ENCODE measurements at regions not wholly inside any gene's neighbourhood (a gene's known extent, or its start where the extent isn't known, plus 50 kb on each side); places are given as distances from the start of the nearest gene placed in this dataset.
"Not testable (repeated sequence)": the region's sequence is repeated elsewhere in the genome, so short reads cannot be mapped to it uniquely, and the experiment has no call there.

DNA sequence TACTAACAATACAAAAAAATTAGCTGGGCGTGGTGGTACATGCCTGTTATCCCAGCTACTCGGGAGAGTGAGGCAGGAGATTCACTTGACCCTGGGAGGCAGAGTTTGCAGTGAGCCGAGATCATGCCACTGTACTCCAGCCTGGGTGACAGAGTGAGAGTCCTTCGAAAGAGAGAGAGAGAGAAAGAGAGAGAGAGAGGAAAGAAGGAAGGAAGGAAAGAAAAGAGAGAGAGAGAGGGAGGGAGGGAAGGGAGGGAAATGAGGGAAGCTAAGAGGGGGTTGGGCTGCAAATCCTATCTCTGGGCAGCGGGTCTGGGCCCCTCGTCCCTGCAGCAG is 59.9 kb upstream of the TFRC start:
- H3K4me1 Mint-ChIP-seq = peaks cover 0 to 18% (median 0%) of the 10 kb centered on the region in 3 donors
- no peaks in the 10 kb centered on the region for H3K9me3 ChIP-seq
- DNase-seq (no peak), ATAC-seq (replicated peaks in 1 of 4) (no peak)
- WGBS (ENCODE audit: insufficient coverage) = 90% methylated on average over 4 of the region's 6 CpGs
- no peaks in the 10 kb centered on the region for H3K27me3 Mint-ChIP-seq
- no peaks in the 10 kb centered on the region for H3K36me3 Mint-ChIP-seq
- no peak overlapping the region for H3K27ac Mint-ChIP-seq
- peaks cover 0 to 28% of the 10 kb centered on the region in 2 experiments for H3K4me1 ChIP-seq (ENCODE audit: control insufficient read depth in 1 of 2, extremely low read depth in 1 of 2, insufficient read depth in 2 of 2, low read length in 2 of 2)
- H3K9me3 Mint-ChIP-seq = no peaks in the 10 kb centered on the region
- H3K4me3 ChIP-seq (ENCODE audit: control insufficient read depth in 1 of 2, extremely low read depth in 1 of 2, low read length in 1 of 2) = no peak overlapping the region
- H3K27ac ChIP-seq (ENCODE audit: low read length) = no peak overlapping the region
- peaks cover 0 to 9% of the 10 kb centered on the region in 2 experiments for H3K27me3 ChIP-seq (replicated peaks in 1 of 2; ENCODE audit: control insufficient read depth in 2 of 2, extremely low read depth in 1 of 2, insufficient read depth in 2 of 2, low read length in 1 of 2)
- no peak overlapping the region for H3K4me3 Mint-ChIP-seq
- ChIA-PET CTCF (interaction anchor here in 1 of 2 donors (0.6 kb wide), 1 partner anchor 14 kb away, joined by 4 read pairs; no protein-coding TSS in a partner anchor), POLR2A (no interaction called here)
- no peaks in the 10 kb centered on the region for H3K36me3 ChIP-seq (ENCODE audit: control insufficient read depth in 2 of 2, extremely low read depth in 1 of 2, insufficient read depth in 1 of 2, low read length in 1 of 2)

DNA sequence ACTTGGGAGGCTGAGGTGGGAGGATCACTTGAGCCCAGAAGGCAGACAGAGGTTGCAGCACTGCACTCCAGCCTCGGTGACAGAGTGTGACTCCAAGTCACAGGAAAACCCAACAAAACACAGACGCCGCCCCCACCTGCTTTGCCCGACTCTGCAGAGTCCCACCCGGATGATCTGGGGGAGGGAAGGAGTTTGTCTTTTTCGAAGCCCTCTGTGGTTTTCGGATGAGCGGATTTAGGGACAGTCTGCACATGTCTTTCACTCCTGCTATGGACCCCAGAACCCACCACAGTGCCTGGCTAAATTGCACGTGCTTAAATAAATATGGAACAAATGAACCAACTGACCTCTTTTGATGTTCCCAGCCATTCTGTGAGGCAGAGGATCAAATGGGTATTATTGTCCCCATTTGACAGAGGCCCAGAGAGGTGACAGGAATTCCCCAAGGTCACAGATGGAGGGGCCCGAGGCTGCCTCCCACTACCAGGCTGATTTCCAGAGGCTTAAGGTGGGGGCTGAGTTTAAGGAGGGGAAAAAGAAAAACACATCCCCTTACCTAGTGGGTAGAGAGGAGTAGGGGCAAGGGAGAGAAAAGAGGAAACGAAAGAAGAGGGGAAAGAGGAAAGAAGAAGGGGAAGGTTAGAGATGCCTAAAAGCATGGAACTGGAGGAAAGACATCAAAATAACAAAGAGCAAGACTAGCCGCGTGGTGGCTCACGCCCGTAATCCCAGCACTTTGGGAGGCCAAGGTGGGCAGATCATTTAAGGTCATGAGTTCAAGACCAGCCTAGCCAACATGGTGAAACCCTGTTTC is 59.4 kb upstream of the TFRC start:
- Histone ChIP-seq H3K9me3 (no peaks in the 10 kb centered on the region), H3K27me3 (replicated peaks in 1 of 2; ENCODE audit: control insufficient read depth in 2 of 2, extremely low read depth in 1 of 2, insufficient read depth in 2 of 2, low read length in 1 of 2) (peaks cover 0 to 7% of the 10 kb centered on the region in 2 experiments), H3K36me3 (ENCODE audit: control insufficient read depth in 2 of 2, extremely low read depth in 1 of 2, insufficient read depth in 1 of 2, low read length in 1 of 2) (no peaks in the 10 kb centered on the region), H3K4me1 (ENCODE audit: control insufficient read depth in 1 of 2, extremely low read depth in 1 of 2, insufficient read depth in 2 of 2, low read length in 2 of 2) (peaks cover 0 to 28% of the 10 kb centered on the region in 2 experiments), H3K27ac (ENCODE audit: low read length) (no peak overlapping the region), H3K4me3 (ENCODE audit: control insufficient read depth in 1 of 2, extremely low read depth in 1 of 2, low read length in 1 of 2) (no peak overlapping the region)
- Mint-ChIP-seq H3K4me3 (no peak overlapping the region), H3K9me3 (no peaks in the 10 kb centered on the region), H3K4me1 (peaks cover 0 to 21% (median 0%) of the 10 kb centered on the region in 3 donors), H3K27me3 (no peaks in the 10 kb centered on the region), H3K27ac (no peak overlapping the region), H3K36me3 (no peaks in the 10 kb centered on the region)
- WGBS (ENCODE audit: insufficient coverage) = 97% methylated on average over 4 of the region's 15 CpGs
- ATAC-seq (replicated peaks in 1 of 4) (no peak), DNase-seq (no peak)
- POLR2A ChIA-PET = no interaction called here
- CTCF ChIA-PET = interaction anchor here in 1 of 2 donors (0.6 kb wide), 1 partner anchor 15 kb away, joined by 4 read pairs; no protein-coding TSS in a partner anchor

DNA sequence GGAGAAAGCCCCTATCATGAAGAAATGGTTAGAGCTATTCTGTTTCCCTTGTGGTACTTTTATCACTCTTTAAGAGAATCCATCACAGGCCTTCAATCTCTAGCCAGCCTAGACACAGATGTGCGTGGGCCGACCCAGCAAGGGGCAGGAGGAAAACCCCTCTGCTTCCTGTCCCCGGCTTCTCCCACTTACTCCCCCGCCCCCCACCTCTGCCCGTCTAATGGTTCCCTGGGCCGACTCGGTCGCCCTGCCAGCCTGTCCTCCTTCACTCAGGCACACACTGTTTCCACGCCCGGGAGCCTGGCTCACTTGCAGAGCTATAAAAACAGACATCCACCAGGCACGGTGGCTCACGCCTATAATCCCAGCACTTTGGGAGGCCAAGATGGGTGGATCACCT is 58.3 kb upstream of the TFRC start:
- no peaks in the 10 kb centered on the region for H3K27me3 Mint-ChIP-seq
- ChIA-PET POLR2A (no interaction called here), CTCF (no interaction called here)
- H3K36me3 Mint-ChIP-seq = no peaks in the 10 kb centered on the region
- Histone ChIP-seq H3K27me3 (replicated peaks in 1 of 2; ENCODE audit: control insufficient read depth in 2 of 2, extremely low read depth in 1 of 2, insufficient read depth in 2 of 2, low read length in 1 of 2) (peaks cover 0 to 7% of the 10 kb centered on the region in 2 experiments), H3K27ac (ENCODE audit: low read length) (no peak overlapping the region), H3K4me3 (ENCODE audit: control insufficient read depth in 1 of 2, extremely low read depth in 1 of 2, low read length in 1 of 2) (no peak overlapping the region), H3K9me3 (no peaks in the 10 kb centered on the region), H3K36me3 (ENCODE audit: control insufficient read depth in 2 of 2, extremely low read depth in 1 of 2, insufficient read depth in 1 of 2, low read length in 1 of 2) (no peaks in the 10 kb centered on the region), H3K4me1 (ENCODE audit: control insufficient read depth in 1 of 2, extremely low read depth in 1 of 2, insufficient read depth in 2 of 2, low read length in 2 of 2) (peaks cover 0 to 28% of the 10 kb centered on the region in 2 experiments)
- ATAC-seq (replicated peaks in 1 of 4) = no peak
- no peaks in the 10 kb centered on the region for H3K9me3 Mint-ChIP-seq
- no peak overlapping the region for H3K27ac Mint-ChIP-seq
- H3K4me1 Mint-ChIP-seq = peaks cover 0 to 21% (median 0%) of the 10 kb centered on the region in 3 donors
- H3K4me3 Mint-ChIP-seq = no peak overlapping the region
- no peak for DNase-seq
- WGBS (ENCODE audit: insufficient coverage) = 58% methylated on average over 6 of the region's 12 CpGs

DNA sequence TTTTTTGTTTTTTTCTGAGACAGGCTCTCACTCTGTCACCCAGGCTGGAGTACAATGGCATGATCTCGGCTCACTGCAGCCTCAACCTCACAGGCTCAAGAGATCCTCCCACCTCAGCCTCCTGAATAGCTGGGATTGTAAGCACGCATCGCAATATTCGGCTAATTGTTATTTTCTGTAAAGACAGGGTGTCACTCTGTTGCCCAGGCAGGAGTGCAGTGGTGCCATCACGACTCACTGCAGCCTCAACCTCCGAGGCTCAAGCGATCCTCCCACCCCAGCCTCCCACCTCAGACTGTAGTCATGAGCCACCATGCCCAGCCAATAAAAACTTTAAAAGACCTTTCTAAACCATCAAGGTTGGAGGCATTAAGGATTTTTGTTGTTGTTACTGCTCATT is 57.4 kb upstream of the TFRC start:
- no peak overlapping the region for H3K4me3 ChIP-seq (ENCODE audit: control insufficient read depth in 1 of 2, extremely low read depth in 1 of 2, low read length in 1 of 2)
- Mint-ChIP-seq H3K9me3 (no peaks in the 10 kb centered on the region), H3K36me3 (no peaks in the 10 kb centered on the region), H3K4me3 (no peak overlapping the region), H3K4me1 (peaks cover 0 to 15% (median 0%) of the 10 kb centered on the region in 3 donors), H3K27ac (no peak overlapping the region), H3K27me3 (no peaks in the 10 kb centered on the region)
- ATAC-seq (replicated peaks in 1 of 4) = no peak
- no CpG with 5 or more reads among the region's 7 CpGs for WGBS (ENCODE audit: insufficient coverage)
- peaks cover 0 to 7% of the 10 kb centered on the region in 2 experiments for H3K27me3 ChIP-seq (replicated peaks in 1 of 2; ENCODE audit: control insufficient read depth in 2 of 2, extremely low read depth in 1 of 2, insufficient read depth in 2 of 2, low read length in 1 of 2)
- DNase-seq = no peak
- no peak overlapping the region for H3K27ac ChIP-seq (ENCODE audit: low read length)
- no peaks in the 10 kb centered on the region for H3K9me3 ChIP-seq
- CTCF ChIA-PET = no interaction called here
- peaks cover 0 to 20% of the 10 kb centered on the region in 2 experiments for H3K4me1 ChIP-seq (ENCODE audit: control insufficient read depth in 1 of 2, extremely low read depth in 1 of 2, insufficient read depth in 2 of 2, low read length in 2 of 2)
- POLR2A ChIA-PET = no interaction called here
- no peaks in the 10 kb centered on the region for H3K36me3 ChIP-seq (ENCODE audit: control insufficient read depth in 2 of 2, extremely low read depth in 1 of 2, insufficient read depth in 1 of 2, low read length in 1 of 2)

DNA sequence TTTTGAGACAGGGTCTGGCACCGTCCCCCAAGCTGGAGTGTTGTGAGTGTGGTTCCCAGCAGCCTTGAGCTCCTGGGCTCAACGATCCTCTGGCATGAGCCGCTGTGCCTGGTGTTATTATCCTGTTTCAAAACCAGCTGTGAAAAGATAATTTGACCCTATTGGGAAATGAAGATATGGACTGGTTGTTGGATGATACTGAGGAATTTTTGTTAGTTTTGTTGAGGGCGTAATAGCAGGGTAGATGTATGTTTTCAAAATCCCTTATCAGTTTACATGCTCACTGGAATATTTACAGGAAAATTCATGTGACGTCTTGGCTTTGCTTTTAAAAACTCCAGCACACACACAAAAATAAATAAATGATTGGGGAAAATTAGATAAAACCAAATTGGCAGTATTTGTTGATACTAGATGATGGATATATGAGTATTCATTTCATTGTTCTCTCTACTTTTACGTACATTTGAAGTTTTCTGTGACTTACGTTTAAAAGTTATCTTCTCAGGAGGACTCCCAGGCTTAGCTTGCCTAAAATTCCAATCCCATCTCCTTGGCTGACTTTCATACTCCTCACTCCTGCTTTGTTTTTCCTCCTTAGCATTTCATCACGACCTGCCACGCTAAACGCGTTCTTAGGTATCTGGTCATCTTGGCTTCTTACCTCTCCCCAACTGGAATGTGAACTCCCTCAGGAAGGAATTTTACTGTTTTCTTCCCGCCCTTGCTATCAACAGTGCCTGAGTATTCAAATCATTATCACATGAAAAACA is 56.8 kb upstream of the TFRC start:
- Mint-ChIP-seq H3K4me3 (no peak overlapping the region), H3K27me3 (no peaks in the 10 kb centered on the region), H3K36me3 (no peaks in the 10 kb centered on the region), H3K9me3 (no peaks in the 10 kb centered on the region), H3K4me1 (peaks cover 0 to 12% (median 0%) of the 10 kb centered on the region in 3 donors), H3K27ac (no peak overlapping the region)
- WGBS (ENCODE audit: insufficient coverage) = 99% methylated on average over 7 of the region's 12 CpGs
- Histone ChIP-seq H3K9me3 (no peaks in the 10 kb centered on the region), H3K27ac (ENCODE audit: low read length) (no peak overlapping the region), H3K4me1 (ENCODE audit: control insufficient read depth in 1 of 2, extremely low read depth in 1 of 2, insufficient read depth in 2 of 2, low read length in 2 of 2) (peaks cover 0 to 13% of the 10 kb centered on the region in 2 experiments), H3K4me3 (ENCODE audit: control insufficient read depth in 1 of 2, extremely low read depth in 1 of 2, low read length in 1 of 2) (no peak overlapping the region), H3K36me3 (ENCODE audit: control insufficient read depth in 2 of 2, extremely low read depth in 1 of 2, insufficient read depth in 1 of 2, low read length in 1 of 2) (no peaks in the 10 kb centered on the region), H3K27me3 (replicated peaks in 1 of 2; ENCODE audit: control insufficient read depth in 2 of 2, extremely low read depth in 1 of 2, insufficient read depth in 2 of 2, low read length in 1 of 2) (peaks cover 0 to 7% of the 10 kb centered on the region in 2 experiments)
- POLR2A ChIA-PET = no interaction called here
- CTCF ChIA-PET = interaction anchor here in 1 of 2 donors (0.7 kb wide), 1 partner anchor 33 kb away, joined by 3 read pairs; no protein-coding TSS in a partner anchor
- no peak for ATAC-seq (replicated peaks in 1 of 4)
- no peak for DNase-seq

DNA sequence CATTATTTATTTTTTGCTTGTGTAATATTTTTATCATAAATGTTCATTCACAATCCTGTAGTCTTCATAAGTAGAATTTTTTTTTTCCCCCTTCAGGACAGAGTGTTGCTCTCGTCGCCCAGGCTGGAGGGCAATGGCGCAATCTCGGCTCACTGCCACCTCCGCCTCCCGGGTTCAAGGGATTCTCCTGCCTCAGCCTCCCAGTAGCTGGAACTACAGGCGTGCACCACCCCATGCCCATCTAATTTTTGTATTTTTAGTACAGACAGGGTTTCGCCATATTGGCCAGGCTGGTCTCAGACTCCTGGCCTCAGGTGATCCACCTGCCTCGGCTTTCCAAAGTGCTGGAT is 54.7 kb upstream of the TFRC start:
- H3K9me3 ChIP-seq; H3K4me1 ChIP-seq (ENCODE audit: control insufficient read depth in 1 of 2, extremely low read depth in 1 of 2, insufficient read depth in 2 of 2, low read length in 2 of 2); H3K27me3 ChIP-seq (replicated peaks in 1 of 2; ENCODE audit: control insufficient read depth in 2 of 2, extremely low read depth in 1 of 2, insufficient read depth in 2 of 2, low read length in 1 of 2); DNase-seq; H3K4me3 Mint-ChIP-seq; H3K36me3 Mint-ChIP-seq; H3K27ac ChIP-seq (ENCODE audit: low read length); ATAC-seq (replicated peaks in 1 of 4); H3K4me1 Mint-ChIP-seq; H3K27me3 Mint-ChIP-seq; POLR2A ChIA-PET; H3K36me3 ChIP-seq (ENCODE audit: control insufficient read depth in 2 of 2, extremely low read depth in 1 of 2, insufficient read depth in 1 of 2, low read length in 1 of 2); H3K27ac Mint-ChIP-seq; H3K4me3 ChIP-seq (ENCODE audit: control insufficient read depth in 1 of 2, extremely low read depth in 1 of 2, low read length in 1 of 2); CTCF ChIA-PET; H3K9me3 Mint-ChIP-seq: not testable (repeated sequence)
- 86% methylated on average over 7 of the region's 9 CpGs for WGBS (ENCODE audit: insufficient coverage)
